Vagina (tissue), 2 donors: ENCODE measurements at regions not wholly inside any gene's neighbourhood (a gene's known extent, or its start where the extent isn't known, plus 50 kb on each side); places are given as distances from the start of the nearest gene placed in this dataset.

Source experiments
- CTCF ChIP-seq, 3 experiments: fragments of 450-650 bp in 2 of 3; fragments of 200-600 bp in 1 of 3; sonication (generic) in 1 of 3; IDR thresholded peaks; one replicate each; pipeline ENCODE4 v1.5.1; 2017 to 2019; ENCODE audit warnings: antibody characterized with exemption in 3 of 3, mild to moderate bottlenecking in 2 of 3, moderate library complexity in 2 of 3
- POLR2A ChIP-seq, 2 donors: fragments of 450-650 bp; IDR thresholded peaks; one replicate each; pipeline ENCODE4 v1.6.1; 2017; ENCODE audit warnings: antibody characterized with exemption in 2 of 2, mild to moderate bottlenecking in 2 of 2, moderate library complexity in 2 of 2
- POLR2AphosphoS5 ChIP-seq, 2 donors: sonication (generic); formaldehyde crosslinking; IDR thresholded peaks; one replicate each; pipeline ENCODE4 v1.9.0; 2017; ENCODE audit warnings: antibody characterized with exemption in 2 of 2, mild to moderate bottlenecking in 2 of 2, low read depth in 1 of 2; ENCODE audit not compliant: insufficient read depth in 1 of 2

- TF ChIP-seq POLR2A (IDR thresholded peaks at IDR 0.05) (no peak), CTCF (IDR thresholded peaks at IDR 0.05) (no peak), POLR2AphosphoS5 (IDR thresholded peaks at IDR 0.05; ENCODE audit: insufficient read depth in 1 of 2, low read depth in 1 of 2) (no peak)
Observed at GRCh38 chr5:88407341-88407740, 138.7 kb upstream of the TMEM161B start.
